ENCODE measurements at regions not wholly inside any gene's neighbourhood (a gene's known extent, or its start where the extent isn't known, plus 50 kb on each side); places are given as distances from the start of the nearest gene placed in this dataset.

DNA sequence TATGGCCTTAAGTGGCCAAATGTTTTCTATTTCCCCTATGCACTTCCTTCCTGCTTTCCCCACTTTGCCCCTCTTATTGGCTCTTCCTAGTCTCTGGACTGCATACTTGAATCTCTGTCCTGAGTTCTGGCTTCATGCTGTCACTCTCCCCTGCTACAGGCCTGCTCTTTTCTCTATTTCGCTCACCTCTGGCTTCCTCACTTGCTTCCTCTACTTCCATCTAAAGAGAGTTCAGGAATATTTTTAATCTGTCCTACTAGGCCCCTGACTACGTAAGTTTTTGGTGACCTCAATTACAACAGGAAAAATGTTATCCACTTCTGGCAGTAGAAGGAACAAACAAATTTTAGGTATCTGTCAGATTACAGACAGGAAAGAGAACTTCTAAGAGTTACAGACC lies 65.7 kb upstream of the WDR17 start:
- Mint-ChIP-seq H3K9me3 (no peaks in the 10 kb centered on the region), H3K4me3 (peak overlapping the region; percentile 1), H3K27ac (ENCODE audit: unreplicated experiment) (no peak overlapping the region), H3K27me3 (ENCODE audit: low read depth) (peaks cover 9% of the 10 kb centered on the region), H3K4me1 (peaks cover 26% of the 10 kb centered on the region), H3K36me3 (ENCODE audit: low read depth) (no peaks in the 10 kb centered on the region)
- TF ChIP-seq, protein P1, sequence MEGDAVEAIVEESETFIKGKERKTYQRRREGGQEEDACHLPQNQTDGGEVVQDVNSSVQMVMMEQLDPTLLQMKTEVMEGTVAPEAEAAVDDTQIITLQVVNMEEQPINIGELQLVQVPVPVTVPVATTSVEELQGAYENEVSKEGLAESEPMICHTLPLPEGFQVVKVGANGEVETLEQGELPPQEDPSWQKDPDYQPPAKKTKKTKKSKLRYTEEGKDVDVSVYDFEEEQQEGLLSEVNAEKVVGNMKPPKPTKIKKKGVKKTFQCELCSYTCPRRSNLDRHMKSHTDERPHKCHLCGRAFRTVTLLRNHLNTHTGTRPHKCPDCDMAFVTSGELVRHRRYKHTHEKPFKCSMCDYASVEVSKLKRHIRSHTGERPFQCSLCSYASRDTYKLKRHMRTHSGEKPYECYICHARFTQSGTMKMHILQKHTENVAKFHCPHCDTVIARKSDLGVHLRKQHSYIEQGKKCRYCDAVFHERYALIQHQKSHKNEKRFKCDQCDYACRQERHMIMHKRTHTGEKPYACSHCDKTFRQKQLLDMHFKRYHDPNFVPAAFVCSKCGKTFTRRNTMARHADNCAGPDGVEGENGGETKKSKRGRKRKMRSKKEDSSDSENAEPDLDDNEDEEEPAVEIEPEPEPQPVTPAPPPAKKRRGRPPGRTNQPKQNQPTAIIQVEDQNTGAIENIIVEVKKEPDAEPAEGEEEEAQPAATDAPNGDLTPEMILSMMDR (conservative IDR thresholded peaks at IDR 0.05) = no peak
- DNase-seq (ENCODE audit: low read depth, low spot score) = no peak

DNA sequence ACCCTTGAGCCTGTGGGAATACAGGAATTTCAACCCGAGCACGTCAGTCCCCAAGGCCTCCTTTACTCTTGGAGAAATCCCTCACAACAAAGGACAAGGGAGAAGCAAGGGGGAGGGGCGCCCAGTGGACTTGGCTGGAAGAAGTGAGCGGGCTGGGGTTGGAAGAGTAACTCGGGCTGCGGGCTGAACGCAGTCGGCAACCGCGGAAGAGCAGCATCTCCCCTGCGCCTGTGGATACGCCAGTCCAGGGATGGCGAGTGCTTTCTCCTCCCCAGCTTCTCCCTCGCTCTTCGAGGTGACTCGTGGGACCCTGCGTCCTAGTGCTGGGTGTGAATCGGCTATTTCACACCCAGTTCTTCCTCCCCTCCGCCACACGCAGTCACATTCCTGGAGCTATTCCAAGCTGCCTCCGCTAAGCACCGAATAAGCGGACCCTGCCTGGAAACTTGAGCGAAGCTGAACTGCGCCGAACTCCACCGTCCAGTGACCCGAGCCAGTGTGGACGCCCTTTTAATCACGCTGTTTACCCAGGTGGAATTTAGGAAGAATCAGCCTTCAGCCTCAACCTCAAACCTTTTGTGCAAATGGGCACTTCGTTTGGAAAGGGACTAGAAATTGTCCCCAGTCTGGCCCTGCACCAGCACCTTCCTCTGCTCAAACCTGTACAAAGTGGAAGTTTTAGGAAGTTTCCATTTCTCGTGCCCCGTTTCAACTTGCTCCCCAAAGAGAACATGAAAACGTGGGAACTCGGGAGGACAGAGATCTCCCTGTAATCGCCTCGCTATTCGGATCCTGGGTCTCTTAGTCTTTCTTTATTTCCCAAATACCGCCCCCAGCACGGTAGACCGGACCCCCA lies 64.3 kb upstream of the WDR17 start:
- TF ChIP-seq, protein P1 (conservative IDR thresholded peaks at IDR 0.05) = no peak
- peaks cover 9% of the 10 kb centered on the region for H3K27me3 Mint-ChIP-seq (ENCODE audit: low read depth)
- H3K36me3 Mint-ChIP-seq (ENCODE audit: low read depth) = no peaks in the 10 kb centered on the region
- peak overlapping the region; percentile 98 for H3K27ac Mint-ChIP-seq (ENCODE audit: unreplicated experiment)
- peak overlapping the region; percentile 95 for H3K4me3 Mint-ChIP-seq
- peaks cover 23% of the 10 kb centered on the region for H3K4me1 Mint-ChIP-seq
- peak; percentile 72 for DNase-seq (ENCODE audit: low read depth, low spot score)
- H3K9me3 Mint-ChIP-seq = no peaks in the 10 kb centered on the region

DNA sequence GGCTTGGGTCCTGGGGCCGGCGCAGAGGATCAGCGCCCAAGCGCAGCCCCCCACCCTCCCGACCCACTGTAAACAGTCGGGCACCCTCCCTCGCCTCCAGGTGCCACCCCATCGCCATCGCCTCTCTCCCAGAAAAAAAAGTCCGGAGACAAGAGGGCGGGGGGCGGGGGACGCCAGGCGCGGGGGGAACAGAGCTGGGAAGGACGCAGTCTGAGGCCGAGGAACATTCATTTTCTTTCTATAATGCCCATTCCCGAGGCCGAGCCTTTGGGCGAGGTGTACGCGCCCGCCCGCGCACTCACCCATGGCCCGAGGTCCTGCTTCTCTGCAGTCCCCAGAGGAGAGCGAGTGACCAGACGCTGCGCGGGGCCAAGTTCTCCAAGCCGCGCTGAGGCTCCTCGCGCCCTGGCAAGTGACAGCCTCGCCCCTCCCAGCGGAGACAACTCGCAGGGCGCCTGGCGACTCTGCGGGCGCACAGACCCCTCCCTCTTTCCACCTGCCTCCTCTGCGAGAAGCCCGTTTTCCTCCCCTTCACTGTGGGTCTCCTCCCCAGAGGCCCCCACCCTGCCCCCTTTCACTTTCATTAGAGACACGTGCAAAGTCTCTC lies 63.5 kb upstream of the WDR17 start:
- peaks cover 9% of the 10 kb centered on the region for H3K27me3 Mint-ChIP-seq (ENCODE audit: low read depth)
- no peaks in the 10 kb centered on the region for H3K36me3 Mint-ChIP-seq (ENCODE audit: low read depth)
- peaks cover 22% of the 10 kb centered on the region for H3K4me1 Mint-ChIP-seq
- peak; percentile 45 for DNase-seq (ENCODE audit: low read depth, low spot score)
- peak overlapping the region; percentile 95 for H3K4me3 Mint-ChIP-seq
- TF ChIP-seq, protein P1 (conservative IDR thresholded peaks at IDR 0.05) = no peak
- peak overlapping the region; percentile 98 for H3K27ac Mint-ChIP-seq (ENCODE audit: unreplicated experiment)
- no peaks in the 10 kb centered on the region for H3K9me3 Mint-ChIP-seq

DNA sequence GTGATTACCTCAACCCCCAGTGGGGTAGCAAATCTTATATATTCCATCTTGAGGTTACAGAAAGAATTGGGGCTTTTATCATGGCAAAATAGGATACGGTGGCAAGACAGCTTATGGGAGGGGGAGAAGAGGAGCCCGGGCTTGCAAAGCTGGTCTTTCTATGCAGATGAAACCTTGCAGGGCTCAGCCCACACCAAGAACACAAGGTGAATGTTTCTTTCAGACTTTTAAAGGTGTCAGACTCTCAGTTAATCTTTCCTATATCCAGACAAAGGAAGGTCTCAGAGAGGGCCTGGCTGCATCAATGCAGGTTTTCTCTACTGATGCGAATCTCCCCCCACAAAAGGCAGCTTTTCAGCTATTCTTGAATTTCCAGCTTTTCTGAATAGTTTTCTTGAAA lies 59.9 kb upstream of the WDR17 start:
- no peak overlapping the region for H3K27ac Mint-ChIP-seq (ENCODE audit: unreplicated experiment)
- no peaks in the 10 kb centered on the region for H3K36me3 Mint-ChIP-seq (ENCODE audit: low read depth)
- no peak for DNase-seq (ENCODE audit: low read depth, low spot score)
- no peak overlapping the region for H3K4me3 Mint-ChIP-seq
- H3K27me3 Mint-ChIP-seq (ENCODE audit: low read depth) = peaks cover 9% of the 10 kb centered on the region
- H3K4me1 Mint-ChIP-seq = peaks cover 9% of the 10 kb centered on the region
- no peaks in the 10 kb centered on the region for H3K9me3 Mint-ChIP-seq
- TF ChIP-seq, protein P1 (conservative IDR thresholded peaks at IDR 0.05) = no peak

DNA sequence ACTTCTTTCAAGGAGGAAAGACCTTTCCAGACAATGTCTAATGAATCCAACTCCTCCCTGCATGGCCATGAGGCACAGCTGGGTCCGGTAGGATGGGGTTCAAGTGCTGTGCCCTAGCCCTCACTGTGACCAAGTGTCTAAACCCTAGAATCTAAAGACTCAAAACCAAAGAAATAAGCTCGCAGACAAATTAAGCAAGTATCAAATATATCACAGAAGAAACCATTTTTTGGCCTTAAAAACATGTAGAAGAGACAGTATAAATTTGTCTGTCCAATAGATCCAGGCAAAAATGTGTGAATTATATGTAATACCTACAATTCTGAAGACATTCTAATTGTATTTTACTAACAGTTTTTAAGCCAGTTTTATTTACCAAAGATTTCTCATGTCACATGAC lies 56.4 kb upstream of the WDR17 start:
- Mint-ChIP-seq H3K27me3 (ENCODE audit: low read depth) (no peaks in the 10 kb centered on the region), H3K4me3 (no peak overlapping the region), H3K9me3 (no peaks in the 10 kb centered on the region), H3K36me3 (ENCODE audit: low read depth) (no peaks in the 10 kb centered on the region), H3K27ac (ENCODE audit: unreplicated experiment) (no peak overlapping the region), H3K4me1 (no peaks in the 10 kb centered on the region)
- TF ChIP-seq, protein P1 (conservative IDR thresholded peaks at IDR 0.05) = no peak
- no peak for DNase-seq (ENCODE audit: low read depth, low spot score)
